Body of pancreas (tissue), 4 donors: ENCODE measurements at regions not wholly inside any gene's neighbourhood (a gene's known extent, or its start where the extent isn't known, plus 50 kb on each side); places are given as distances from the start of the nearest gene placed in this dataset.

Source experiments
- ATAC-seq: fragments of 150-250 bp; one replicate; pipeline ENCODE4 v1.9.1; 2016
- DNase-seq, 4 donors: peaks; one replicate each; pipeline ENCODE4 v3.0.0-alpha.2; 2019
- H3K27ac ChIP-seq, 4 donors: fragments of 200-600 bp; sonication (generic); 1 replicate in 3 of 4; 2 replicates in 1 of 4; pipeline versions ENCODE4 v1.5.1 to v1.6.1; 2016 to 2019; ENCODE audit warnings: mild to moderate bottlenecking in 1 of 4, mixed read lengths in 1 of 4, moderate library complexity in 1 of 4
- H3K27me3 ChIP-seq, 2 donors: fragments of 200-600 bp; sonication (generic); one replicate each; pipeline ENCODE4 v1.6.0; 2016; ENCODE audit warnings: mild to moderate bottlenecking in 1 of 2
- H3K36me3 ChIP-seq, 2 donors: fragments of 200-600 bp; sonication (generic); replicated peaks in 1 of 2; 2 replicates each; pipeline ENCODE4 v1.5.1; 2016; ENCODE audit warnings: low read depth in 2 of 2; ENCODE audit not compliant: insufficient read depth in 1 of 2
- H3K4me1 ChIP-seq: fragments of 200-600 bp; sonication (generic); one replicate; pipeline ENCODE4 v1.6.0; 2016
- H3K4me3 ChIP-seq, 2 donors: fragments of 200-600 bp; sonication (generic); 1 replicate in 1 of 2; 2 replicates in 1 of 2; pipeline ENCODE4 v1.5.1; 2016 to 2019
- H3K9me3 ChIP-seq, 3 donors: fragments of 200-600 bp; sonication (generic); 1 replicate in 2 of 3; 2 replicates in 1 of 3; pipeline ENCODE4 v1.5.1; 2016
- CTCF ChIP-seq, 7 experiments: fragments of 450-650 bp in 4 of 7; fragments of 200-600 bp in 3 of 7; sonication (generic) in 3 of 7; IDR thresholded peaks; one replicate each; pipeline ENCODE4 v1.5.1; 2016 to 2019; ENCODE audit warnings: antibody characterized with exemption in 7 of 7
- POLR2A ChIP-seq, 3 donors: fragments of 450-650 bp; IDR thresholded peaks; one replicate each; pipeline ENCODE4 v1.6.1; 2016; ENCODE audit warnings: antibody characterized with exemption in 3 of 3, mild to moderate bottlenecking in 2 of 3
- WGBS, 2 donors: methylation state at CpG; one replicate each; pipeline ENCODE4 v1.1.5; 2017; 5-methylcytosine and 5-hydroxymethylcytosine counted together
- intact Hi-C: fragments of 100-400 bp; cut with DNase I; formaldehyde crosslinking; loops from one replicate; pipeline ENCODE4 v1.15.1; 2023

- no peak for ATAC-seq
- 90% methylated on average over 2 to 4 of the region's 4 CpGs for WGBS, 2 donors
These were observed 74.7 kb downstream of the NEURL3 start for GRCh38 chr2:96430394-96430988.

GRCh38 chr2:96427917-96428316, 77.2 kb downstream of the NEURL3 start:
- DNase-seq (peak in 2 of 4 donors; percentile 34 to 40), ATAC-seq (peak; percentile 40)
- Histone ChIP-seq H3K4me3 (no peak overlapping the region), H3K27ac (no peak overlapping the region), H3K36me3 (no peaks in the 10 kb centered on the region), H3K9me3 (no peaks in the 10 kb centered on the region), H3K4me1 (peaks cover 20% of the 10 kb centered on the region), H3K27me3 (no peaks in the 10 kb centered on the region)
- intact Hi-C loops, result no loop called here
- 64 to 67% methylated on average over 1 of the region's 1 CpG for WGBS, 2 donors
- no peak for TF ChIP-seq POLR2A (IDR thresholded peaks at IDR 0.05)
- no peak for TF ChIP-seq CTCF (IDR thresholded peaks at IDR 0.05)

More at GRCh38 chr2:96430394-96430988, 74.7 kb downstream of the NEURL3 start:
- Histone ChIP-seq H3K27me3 (no peaks in the 10 kb centered on the region), H3K9me3 (no peaks in the 10 kb centered on the region), H3K4me3 (no peak overlapping the region), H3K4me1 (peaks cover 20% of the 10 kb centered on the region), H3K36me3 (no peaks in the 10 kb centered on the region), H3K27ac (no peak overlapping the region)
- no peak for TF ChIP-seq POLR2A (IDR thresholded peaks at IDR 0.05)
- TF ChIP-seq CTCF (IDR thresholded peaks at IDR 0.05), result no peak
- intact Hi-C loops, result no loop called here
- no peak for DNase-seq

- 67 to 92% methylated on average over 4 of the region's 4 CpGs for WGBS, 2 donors
- H3K27ac ChIP-seq, result no peak overlapping the region
- DNase-seq, result no peak
- TF ChIP-seq POLR2A (IDR thresholded peaks at IDR 0.05) (no peak), CTCF (IDR thresholded peaks at IDR 0.05) (no peak)
- H3K4me3 ChIP-seq, result no peak overlapping the region
- no peaks in the 10 kb centered on the region for H3K9me3 ChIP-seq
- H3K36me3 ChIP-seq, result no peaks in the 10 kb centered on the region
- H3K4me1 ChIP-seq, result peaks cover 20% of the 10 kb centered on the region
- no peak for ATAC-seq
- intact Hi-C loops, result no loop called here
- H3K27me3 ChIP-seq, result no peaks in the 10 kb centered on the region
These were observed 78.0 kb downstream of the NEURL3 start for GRCh38 chr2:96427169-96427568.

GRCh38 chr2:96423828-96424227, 81.3 kb downstream of the NEURL3 start:
- no peak for DNase-seq
- no peaks in the 10 kb centered on the region for H3K27me3 ChIP-seq
- ATAC-seq, result no peak
- intact Hi-C loops, result no loop called here
- no peaks in the 10 kb centered on the region for H3K9me3 ChIP-seq
- H3K4me1 ChIP-seq, result peaks cover 3% of the 10 kb centered on the region
- H3K4me3 ChIP-seq, result no peak overlapping the region
- no peak for TF ChIP-seq CTCF (IDR thresholded peaks at IDR 0.05)
- TF ChIP-seq POLR2A (IDR thresholded peaks at IDR 0.05), result no peak
- 48 to 61% methylated on average over 2 of the region's 2 CpGs for WGBS, 2 donors
- no peak overlapping the region for H3K27ac ChIP-seq
- no peaks in the 10 kb centered on the region for H3K36me3 ChIP-seq
